Panc1 (cell line): ENCODE measurements at regions not wholly inside any gene's neighbourhood (a gene's known extent, or its start where the extent isn't known, plus 50 kb on each side); places are given as distances from the start of the nearest gene placed in this dataset.

Experiments used
- ATAC-seq: fragments of 200-7000 bp; cut with Tn5 transposase; 2 replicates; pipeline ENCODE4 v1.9.1; 2020; ENCODE audit warnings: mild to moderate bottlenecking, moderate library complexity
- BruUV-seq: library from RNA; stranded (reverse); fragments of 400-500 nt; replicated peaks from 2 replicates; lab custom pipeline; 2021; lab: Mats Ljungman, UMichigan
- CTCF ChIA-PET: fragments of 300-600 bp; sonication (Branson Sonifier 250); formaldehyde crosslinking; loops from one replicate; lab custom pipeline; 2022; ENCODE audit warnings: antibody characterized with exemption; lab: Charles Lee
- POLR2A ChIA-PET: fragments of 300-600 bp; sonication (Branson Sonifier 250); formaldehyde crosslinking; loops from one replicate; lab custom pipeline; 2022; ENCODE audit warnings: antibody characterized with exemption; lab: Charles Lee
- DNase-seq: peaks from one replicate; pipeline ENCODE4 v3.0.0-alpha.2; 2010; ENCODE audit warnings: low read depth, low spot score
- H3K27ac ChIP-seq: 2 replicates; pipeline ENCODE4 v1.5.1; 2011; ENCODE audit warnings: mild to moderate bottlenecking, low read length, inconsistent platforms
- H3K27me3 ChIP-seq: fragments of 200-500 bp; sonication (Bioruptor generic); 2 replicates; pipeline ENCODE4 v1.6.0; 2014; ENCODE audit warnings: low read length, inconsistent platforms; ENCODE audit not compliant: control insufficient read depth, insufficient read depth
- H3K36me3 ChIP-seq: fragments of 200-500 bp; sonication (Bioruptor generic); 2 replicates; pipeline ENCODE4 v1.5.1; 2014; ENCODE audit warnings: inconsistent platforms, mild to moderate bottlenecking, low read length, moderate library complexity; ENCODE audit not compliant: control insufficient read depth, insufficient read depth
- H3K4me1 ChIP-seq: 2 replicates; pipeline ENCODE4 v1.5.1; 2011; ENCODE audit warnings: inconsistent platforms, mild to moderate bottlenecking, low read length, moderate library complexity; ENCODE audit not compliant: control insufficient read depth, insufficient read depth
- H3K4me3 ChIP-seq, 2 experiments: 2 replicates each; pipeline ENCODE4 v1.5.1; 2011 to 2012; ENCODE audit warnings: low read depth in 2 of 2, low read length in 2 of 2, mild to moderate bottlenecking in 2 of 2, inconsistent platforms in 1 of 2, moderate library complexity in 1 of 2
- H3K9me3 ChIP-seq: fragments of 200-500 bp; sonication (Bioruptor generic); 2 replicates; pipeline ENCODE4 v1.5.1; 2014; ENCODE audit warnings: low read depth, mild to moderate bottlenecking, inconsistent platforms, low read length, moderate library complexity; ENCODE audit not compliant: control insufficient read depth, insufficient read depth
- POLR2AphosphoS5 ChIP-seq: IDR thresholded peaks from 2 replicates; pipeline ENCODE4 v1.6.1; 2012; ENCODE audit warnings: mild to moderate bottlenecking, low read depth, low read length, moderate library complexity
- SIN3A ChIP-seq: IDR thresholded peaks from 2 replicates; pipeline ENCODE4 v1.6.1; 2012; ENCODE audit warnings: low read depth, mild to moderate bottlenecking, low read length, moderate library complexity, borderline replicate concordance; ENCODE audit not compliant: insufficient read depth
- TCF7L2 ChIP-seq: IDR thresholded peaks from 2 replicates; pipeline ENCODE4 v1.6.1; 2011; ENCODE audit warnings: mild to moderate bottlenecking, low read depth, low read length, inconsistent platforms
- in situ Hi-C: cut with HindIII; loops from 2 replicates; pipeline ENCODE4 v1.10.0; 2016; ENCODE audit warnings: low sequenced_read_pairs, low pct_unique_long_range_greater_than_20kb
- intact Hi-C: fragments of 100-400 bp; cut with micrococcal nuclease; formaldehyde crosslinking; loops from one replicate; pipeline ENCODE4 v1.10.0; 2022; ENCODE audit not compliant: unreplicated experiment
- TF ChIP-seq, protein P1 (sequence below): fragments of 450-650 bp; IDR thresholded peaks from 2 replicates; pipeline ENCODE4 v1.5.1; 2017; ENCODE audit warnings: mild to moderate bottlenecking
- TF ChIP-seq, protein P2 (sequence below), 2 experiments: IDR thresholded peaks; 2 replicates each; pipeline ENCODE4 v1.6.1; 2011 to 2012; ENCODE audit warnings: low read depth in 2 of 2, control low read depth in 1 of 2, low read length in 1 of 2, mild to moderate bottlenecking in 1 of 2, moderate library complexity in 1 of 2; ENCODE audit not compliant: insufficient read depth in 1 of 2

DNA sequence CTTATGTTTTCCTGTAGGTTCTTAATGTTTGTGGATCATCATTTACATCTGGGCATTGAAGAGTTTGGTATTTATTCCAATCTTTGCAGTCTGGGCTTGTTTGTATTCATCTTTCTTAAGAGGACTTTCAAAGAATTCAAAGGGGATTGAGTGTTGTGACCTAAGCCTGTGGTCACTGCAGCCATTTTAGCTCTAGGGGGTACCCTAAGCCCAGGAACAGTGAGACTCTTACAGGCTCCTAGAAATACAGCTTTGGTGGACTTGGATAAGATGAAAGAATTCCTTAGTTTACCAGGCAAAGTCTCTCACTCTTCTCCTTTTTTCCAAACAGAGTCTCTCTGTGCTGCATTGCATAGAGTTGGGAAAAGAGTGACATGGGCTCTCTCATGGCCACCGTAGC is 2539.0 kb upstream of the PCDH20 start:
- Histone ChIP-seq H3K27me3 (no peaks in the 10 kb centered on the region), H3K36me3 (no peaks in the 10 kb centered on the region), H3K4me3 (no peak overlapping the region), H3K4me1 (no peaks in the 10 kb centered on the region), H3K27ac (no peak overlapping the region), H3K9me3 (peaks cover 3% of the 10 kb centered on the region; the same call in 1 of the 2 replicates)
- no TSS peak for BruUV-seq
- CTCF ChIA-PET: interaction anchor here (0.5 kb wide), 1 partner anchor 383 kb away, joined by 3 read pairs; no protein-coding TSS in a partner anchor
- no peak for DNase-seq
- TF ChIP-seq, protein P1, sequence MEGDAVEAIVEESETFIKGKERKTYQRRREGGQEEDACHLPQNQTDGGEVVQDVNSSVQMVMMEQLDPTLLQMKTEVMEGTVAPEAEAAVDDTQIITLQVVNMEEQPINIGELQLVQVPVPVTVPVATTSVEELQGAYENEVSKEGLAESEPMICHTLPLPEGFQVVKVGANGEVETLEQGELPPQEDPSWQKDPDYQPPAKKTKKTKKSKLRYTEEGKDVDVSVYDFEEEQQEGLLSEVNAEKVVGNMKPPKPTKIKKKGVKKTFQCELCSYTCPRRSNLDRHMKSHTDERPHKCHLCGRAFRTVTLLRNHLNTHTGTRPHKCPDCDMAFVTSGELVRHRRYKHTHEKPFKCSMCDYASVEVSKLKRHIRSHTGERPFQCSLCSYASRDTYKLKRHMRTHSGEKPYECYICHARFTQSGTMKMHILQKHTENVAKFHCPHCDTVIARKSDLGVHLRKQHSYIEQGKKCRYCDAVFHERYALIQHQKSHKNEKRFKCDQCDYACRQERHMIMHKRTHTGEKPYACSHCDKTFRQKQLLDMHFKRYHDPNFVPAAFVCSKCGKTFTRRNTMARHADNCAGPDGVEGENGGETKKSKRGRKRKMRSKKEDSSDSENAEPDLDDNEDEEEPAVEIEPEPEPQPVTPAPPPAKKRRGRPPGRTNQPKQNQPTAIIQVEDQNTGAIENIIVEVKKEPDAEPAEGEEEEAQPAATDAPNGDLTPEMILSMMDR: no peak
- no peak for TF ChIP-seq POLR2AphosphoS5
- no peak for TF ChIP-seq TCF7L2
- TF ChIP-seq, protein P2, sequence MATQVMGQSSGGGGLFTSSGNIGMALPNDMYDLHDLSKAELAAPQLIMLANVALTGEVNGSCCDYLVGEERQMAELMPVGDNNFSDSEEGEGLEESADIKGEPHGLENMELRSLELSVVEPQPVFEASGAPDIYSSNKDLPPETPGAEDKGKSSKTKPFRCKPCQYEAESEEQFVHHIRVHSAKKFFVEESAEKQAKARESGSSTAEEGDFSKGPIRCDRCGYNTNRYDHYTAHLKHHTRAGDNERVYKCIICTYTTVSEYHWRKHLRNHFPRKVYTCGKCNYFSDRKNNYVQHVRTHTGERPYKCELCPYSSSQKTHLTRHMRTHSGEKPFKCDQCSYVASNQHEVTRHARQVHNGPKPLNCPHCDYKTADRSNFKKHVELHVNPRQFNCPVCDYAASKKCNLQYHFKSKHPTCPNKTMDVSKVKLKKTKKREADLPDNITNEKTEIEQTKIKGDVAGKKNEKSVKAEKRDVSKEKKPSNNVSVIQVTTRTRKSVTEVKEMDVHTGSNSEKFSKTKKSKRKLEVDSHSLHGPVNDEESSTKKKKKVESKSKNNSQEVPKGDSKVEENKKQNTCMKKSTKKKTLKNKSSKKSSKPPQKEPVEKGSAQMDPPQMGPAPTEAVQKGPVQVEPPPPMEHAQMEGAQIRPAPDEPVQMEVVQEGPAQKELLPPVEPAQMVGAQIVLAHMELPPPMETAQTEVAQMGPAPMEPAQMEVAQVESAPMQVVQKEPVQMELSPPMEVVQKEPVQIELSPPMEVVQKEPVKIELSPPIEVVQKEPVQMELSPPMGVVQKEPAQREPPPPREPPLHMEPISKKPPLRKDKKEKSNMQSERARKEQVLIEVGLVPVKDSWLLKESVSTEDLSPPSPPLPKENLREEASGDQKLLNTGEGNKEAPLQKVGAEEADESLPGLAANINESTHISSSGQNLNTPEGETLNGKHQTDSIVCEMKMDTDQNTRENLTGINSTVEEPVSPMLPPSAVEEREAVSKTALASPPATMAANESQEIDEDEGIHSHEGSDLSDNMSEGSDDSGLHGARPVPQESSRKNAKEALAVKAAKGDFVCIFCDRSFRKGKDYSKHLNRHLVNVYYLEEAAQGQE (IDR thresholded peaks at IDR 0.05; ENCODE audit: insufficient read depth in 1 of 2, low read depth in 2 of 2, low read length in 1 of 2): no peak
- no peak for TF ChIP-seq SIN3A
- POLR2A ChIA-PET: no interaction called here
- ATAC-seq: no peak
- in situ Hi-C loops: no loop called here
- intact Hi-C loops: no loop called here

DNA sequence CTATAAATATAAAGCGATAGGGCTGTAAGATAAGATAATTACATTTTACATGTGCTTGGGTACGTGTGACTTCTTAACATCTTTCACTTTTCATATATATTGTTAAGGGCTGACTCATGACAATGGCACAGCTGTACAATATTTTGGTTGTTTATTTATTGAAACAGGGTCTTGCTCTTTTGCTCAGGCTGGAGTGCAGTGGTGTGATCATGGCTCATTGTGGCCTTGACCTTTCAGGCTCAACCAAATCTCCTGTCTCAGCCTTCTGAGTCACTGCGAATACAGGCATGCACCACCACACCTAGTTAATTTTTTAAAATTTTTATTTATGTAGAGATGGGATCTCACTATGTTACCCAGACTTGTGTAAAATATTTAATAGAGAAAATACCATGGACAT is 2532.4 kb upstream of the PCDH20 start:
- ChIA-PET POLR2A (no interaction called here), CTCF (no interaction called here)
- BruUV-seq: no TSS peak
- intact Hi-C loops: no loop called here
- no peak for ATAC-seq
- Histone ChIP-seq H3K27me3 (no peaks in the 10 kb centered on the region), H3K9me3 (peaks cover 3% of the 10 kb centered on the region; the same call in 1 of the 2 replicates), H3K36me3 (no peaks in the 10 kb centered on the region), H3K27ac (no peak overlapping the region), H3K4me1 (no peaks in the 10 kb centered on the region), H3K4me3 (no peak overlapping the region)
- TF ChIP-seq SIN3A (no peak), TCF7L2 (no peak), POLR2AphosphoS5 (no peak)
- TF ChIP-seq, protein P1: no peak
- TF ChIP-seq, protein P2 (IDR thresholded peaks at IDR 0.05; ENCODE audit: insufficient read depth in 1 of 2, low read depth in 2 of 2, low read length in 1 of 2): no peak
- peak; percentile 15 for DNase-seq
- in situ Hi-C loops: no loop called here
